Stimulated activated CD4-positive, alpha-beta T cell treated with anti-CD3 and anti-CD28 coated beads, Interleukin-1b, Interleukin-23, amount 100 ng/mL, for 4 hours (primary cell): ENCODE measurements at regions not wholly inside any gene's neighbourhood (a gene's known extent, or its start where the extent isn't known, plus 50 kb on each side); places are given as distances from the start of the nearest gene placed in this dataset.

Source experiments
- DNase-seq, 2 donors: peaks; one replicate each; pipeline ENCODE4 v3.0.0-alpha.2; 2020; ENCODE audit warnings: low read depth in 2 of 2

DNA sequence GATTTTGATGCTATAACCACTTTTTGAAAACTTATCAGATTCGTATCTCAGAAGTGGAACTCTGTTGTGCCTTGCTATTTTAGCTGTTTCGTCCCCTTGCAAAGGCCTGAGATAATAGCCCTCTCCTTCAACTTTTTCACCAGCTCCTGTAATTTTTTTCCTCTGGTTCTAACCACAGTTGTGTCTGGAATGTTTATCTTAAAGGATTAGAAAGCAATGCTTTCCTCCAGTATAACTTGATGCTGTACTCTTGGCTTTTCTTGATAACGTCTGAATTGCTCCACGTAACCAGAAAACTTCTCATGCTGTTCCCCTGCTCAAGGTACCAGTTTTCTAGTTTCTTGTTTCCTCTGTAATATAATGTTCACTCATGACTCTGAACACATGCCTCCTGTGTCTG lies 209.4 kb downstream of the DTWD2 start:
- DNase-seq: no peak

DNA sequence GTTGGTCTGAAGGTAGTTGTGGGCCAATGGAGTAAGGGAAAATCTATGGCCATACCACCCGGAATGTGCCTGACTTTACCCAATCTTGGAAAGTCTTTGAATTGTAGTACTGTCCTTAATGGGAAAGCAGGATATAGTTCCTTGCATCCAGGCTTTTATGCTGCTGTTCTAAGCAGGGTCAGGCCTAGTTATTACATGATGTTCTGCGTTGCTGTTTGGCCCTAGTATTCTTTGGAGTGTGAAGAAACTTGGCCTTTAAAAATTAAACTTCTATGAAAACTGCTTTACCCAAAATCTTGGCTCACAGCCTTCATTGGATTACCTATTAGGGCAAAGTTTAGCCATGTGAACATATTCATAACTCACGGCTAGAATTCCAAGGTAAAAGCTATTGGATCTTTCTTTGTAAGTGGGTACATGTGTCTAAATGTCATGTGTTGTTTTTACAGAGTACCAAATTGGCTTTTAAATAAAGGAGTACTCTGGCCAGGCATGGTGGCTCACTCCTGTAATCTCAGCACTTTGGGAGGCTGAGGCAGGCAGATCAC lies 211.1 kb downstream of the DTWD2 start:
- DNase-seq: no peak

DNA sequence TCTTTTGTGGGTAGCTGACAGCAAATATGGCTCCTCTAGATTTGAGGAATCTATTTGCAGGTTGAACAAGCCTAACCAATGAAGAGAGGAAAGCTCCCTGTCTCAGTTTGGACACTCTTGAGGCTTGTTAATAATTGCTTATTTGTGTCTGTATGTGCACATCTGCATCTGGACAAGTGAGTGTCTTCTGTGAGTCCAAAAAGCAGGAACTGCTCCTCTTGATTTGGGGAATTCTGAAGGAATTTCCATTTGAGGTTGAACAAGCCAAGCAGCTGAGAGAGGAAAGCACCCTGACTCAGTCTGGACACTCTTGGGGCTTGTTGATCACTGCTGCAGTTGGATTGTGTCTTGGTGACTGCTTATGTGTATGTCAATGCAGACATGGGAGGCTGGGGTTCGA lies 211.6 kb downstream of the DTWD2 start:
- no peak for DNase-seq

DNA sequence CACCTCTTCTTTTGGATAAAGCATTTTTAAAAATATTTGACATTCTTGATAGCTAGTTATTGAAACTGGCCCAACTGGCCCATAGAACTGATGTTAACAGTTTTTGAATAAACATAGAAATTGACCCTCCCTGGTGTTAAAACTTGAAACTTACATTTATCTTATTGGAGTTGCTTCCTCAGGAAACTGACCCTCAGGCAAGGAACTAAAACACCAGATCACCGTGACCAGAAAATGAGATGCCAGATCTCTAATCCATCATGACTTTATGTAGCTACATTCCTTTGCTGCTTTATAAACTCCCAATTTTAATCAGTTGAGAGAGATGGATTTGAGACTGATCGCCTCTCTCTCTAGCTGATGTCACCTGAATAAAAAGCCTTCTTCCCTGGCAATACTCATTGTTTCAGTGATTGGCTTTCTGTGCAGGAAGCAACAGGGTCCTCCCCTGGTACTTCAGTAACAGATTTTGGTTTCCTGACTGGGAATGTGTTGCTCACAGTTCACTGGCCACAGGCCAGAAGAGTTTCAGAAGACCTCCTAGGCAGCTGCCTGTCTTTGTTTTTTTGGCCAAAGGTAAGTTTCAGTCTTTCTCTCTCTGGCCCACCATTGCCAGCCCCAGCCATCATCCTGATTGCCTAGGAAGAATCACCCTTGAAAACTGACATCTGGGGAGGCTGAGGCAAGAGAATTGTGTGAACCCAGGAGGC lies 212.4 kb downstream of the DTWD2 start:
- DNase-seq: no peak

DNA sequence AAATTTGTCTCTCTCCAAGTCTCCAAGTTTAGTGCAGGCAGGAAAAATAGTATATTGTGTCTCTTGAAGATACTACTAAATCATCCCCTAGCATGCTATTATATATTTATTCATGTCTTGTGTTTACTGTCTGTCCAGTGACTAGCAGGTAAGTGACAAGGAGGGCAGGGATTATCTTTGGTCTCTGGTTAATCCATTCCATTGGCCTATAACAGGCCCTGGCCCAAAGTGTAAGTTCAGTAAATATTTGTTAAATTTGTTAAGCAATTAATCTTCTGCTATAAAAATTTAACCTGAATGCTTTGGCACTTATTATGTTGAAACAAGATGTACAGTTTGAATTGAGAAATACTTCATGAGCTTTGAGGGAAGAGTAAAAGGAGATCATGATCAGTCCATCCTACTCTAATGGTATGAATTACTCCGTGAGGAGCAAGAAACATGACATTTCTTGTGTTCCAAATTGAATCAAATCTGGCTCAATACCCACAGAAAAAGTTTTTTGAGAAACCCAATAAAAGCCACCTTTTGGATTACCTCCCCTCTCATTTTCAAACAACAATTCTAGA lies 219.7 kb downstream of the DTWD2 start:
- DNase-seq: no peak

DNA sequence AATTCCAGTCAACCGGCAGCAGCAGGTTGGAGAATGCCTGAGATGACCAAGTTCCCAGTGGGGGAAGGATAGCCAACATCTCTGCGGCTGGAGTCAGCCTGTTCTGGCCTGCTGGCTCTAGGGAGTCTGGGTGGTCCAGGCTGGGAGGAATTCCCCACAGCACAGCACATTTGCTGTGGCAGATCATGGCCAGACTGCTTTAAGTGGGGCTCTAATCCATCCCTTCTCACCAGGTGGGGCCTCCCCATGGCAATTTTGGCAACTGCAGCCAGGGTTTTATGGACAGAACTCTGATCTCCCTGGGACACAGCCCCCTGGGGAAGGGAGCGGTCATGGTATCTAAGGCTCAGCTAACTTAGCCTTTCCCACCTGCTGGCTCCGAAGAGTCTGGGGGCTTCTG lies 226.1 kb downstream of the DTWD2 start:
- no peak for DNase-seq

DNA sequence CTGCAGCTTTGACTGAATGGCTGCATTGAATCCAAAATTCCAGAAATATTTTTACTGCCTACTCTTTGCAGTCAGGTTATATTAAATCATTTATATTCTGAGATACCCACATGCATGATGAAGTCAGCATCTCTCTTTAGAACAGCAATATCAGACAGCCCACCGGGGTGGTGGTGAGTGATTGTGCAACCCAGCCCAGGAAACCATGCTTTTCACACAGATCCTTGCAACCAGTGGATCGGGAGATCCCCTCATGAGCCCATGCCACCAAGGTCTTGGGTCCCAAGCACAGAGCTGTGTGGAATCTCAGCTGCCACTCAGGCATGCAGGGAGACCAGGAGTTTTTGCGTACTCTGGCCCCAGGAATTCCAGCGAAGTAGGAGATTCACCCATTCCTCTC lies 226.5 kb downstream of the DTWD2 start:
- DNase-seq: no peak

DNA sequence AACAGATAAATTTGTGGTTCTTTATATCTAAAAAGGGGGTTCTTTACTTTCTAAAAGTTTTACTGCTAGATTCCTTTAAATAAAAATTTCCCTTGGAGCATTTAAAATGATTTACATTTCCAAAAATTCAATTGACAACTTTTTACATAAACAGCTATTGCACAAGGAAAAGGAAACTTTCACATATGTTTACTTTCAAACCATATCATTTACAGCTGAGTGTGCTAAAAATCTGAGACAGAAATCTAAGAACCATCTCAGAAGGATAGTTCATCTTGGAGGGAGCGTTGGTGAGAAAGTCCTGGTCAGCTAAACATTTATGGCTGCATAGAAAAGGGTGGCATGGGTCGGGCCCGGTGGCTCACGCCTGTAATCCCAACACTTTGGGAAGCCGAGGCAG lies 235.4 kb downstream of the DTWD2 start:
- no peak for DNase-seq

DNA sequence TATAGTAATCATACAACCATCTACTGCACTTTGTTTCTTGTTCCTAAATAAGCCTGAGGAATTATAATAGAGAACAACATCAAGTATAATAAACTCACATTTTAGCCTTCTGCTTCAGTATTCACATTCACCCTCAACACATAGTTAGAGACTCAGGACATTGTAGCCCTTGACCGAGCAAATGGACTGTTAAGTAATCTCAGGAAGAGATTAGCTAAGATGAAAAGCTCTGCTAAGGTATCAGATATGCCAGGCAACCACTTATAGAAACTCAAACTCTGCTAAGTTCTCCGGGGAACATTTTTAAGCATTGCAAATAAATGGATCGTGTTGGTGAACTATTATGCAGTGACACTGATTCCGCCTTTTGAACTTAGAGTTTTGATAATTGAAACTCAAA lies 252.0 kb downstream of the DTWD2 start:
- no peak for DNase-seq

DNA sequence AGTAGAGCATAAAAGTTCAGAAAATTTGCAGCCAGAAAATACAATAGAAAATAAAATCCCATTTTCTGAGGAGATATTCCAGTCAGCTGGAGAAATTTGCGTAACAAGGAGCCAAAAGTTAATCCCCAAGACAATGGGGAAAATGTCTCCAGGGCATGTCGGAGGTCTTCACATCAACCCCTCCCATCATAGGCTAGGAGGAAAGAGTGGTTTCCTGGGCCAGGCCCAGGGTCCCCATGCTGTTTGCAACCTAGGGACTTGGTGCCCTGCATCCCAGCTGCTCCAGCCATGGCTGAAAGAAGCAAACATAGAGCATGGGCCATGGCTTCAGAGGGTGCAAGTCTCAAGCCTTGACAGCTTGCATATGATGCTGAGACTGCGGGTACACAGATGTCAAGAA lies 255.0 kb downstream of the DTWD2 start:
- DNase-seq: no peak

DNA sequence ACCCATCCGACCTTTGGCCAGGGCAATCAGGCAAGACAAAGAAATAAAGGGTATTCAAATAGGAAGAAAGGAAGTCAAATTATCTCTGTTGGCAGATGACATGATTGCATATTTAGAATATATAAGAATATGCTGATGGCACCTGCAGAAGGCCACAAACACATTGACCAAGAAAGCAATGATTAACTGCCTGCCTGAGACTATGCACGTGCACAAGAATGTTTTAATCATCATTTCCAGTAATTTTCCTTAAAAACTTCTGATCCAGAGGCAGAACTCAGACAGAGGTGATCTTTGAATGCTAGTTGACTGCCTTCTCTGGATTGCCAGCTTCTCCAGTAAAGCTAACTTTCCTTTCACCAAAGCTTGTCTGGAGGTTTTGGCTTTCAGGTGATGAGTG lies 260.2 kb downstream of the DTWD2 start:
- no peak for DNase-seq

DNA sequence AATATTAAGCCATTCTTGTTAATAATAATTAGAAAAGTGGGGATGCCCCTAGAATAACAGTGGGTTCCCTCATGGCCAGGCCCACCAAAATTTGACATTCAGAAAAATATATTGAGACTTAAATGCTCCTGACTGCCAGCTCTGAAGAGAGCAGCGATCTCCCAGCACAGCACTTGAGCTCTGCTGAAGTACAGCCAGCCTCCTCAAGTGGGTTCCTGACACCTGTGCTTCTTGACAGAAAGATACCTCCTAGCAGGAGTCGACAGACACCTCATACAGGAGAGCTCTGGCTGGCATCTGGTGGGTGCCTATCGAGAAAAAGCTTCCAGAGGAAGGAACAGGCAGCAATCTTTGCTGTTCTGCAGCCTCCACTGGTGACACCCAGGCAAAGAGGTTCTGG lies 261.5 kb downstream of the DTWD2 start:
- no peak for DNase-seq

DNA sequence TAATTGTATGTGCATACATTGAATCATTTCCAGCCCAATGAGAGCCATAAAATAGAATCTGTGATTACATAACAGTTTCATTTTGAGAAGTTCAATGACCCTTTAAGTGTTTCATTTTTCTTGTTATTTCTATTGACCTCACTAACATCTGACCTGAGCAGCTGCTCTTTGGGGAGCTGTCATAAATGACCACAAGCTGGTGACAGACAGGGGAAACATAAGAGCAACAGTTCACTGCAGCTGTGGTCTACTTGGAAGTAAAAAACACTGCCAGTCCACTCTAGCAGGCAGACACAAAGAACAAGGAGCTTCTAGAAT lies 265.4 kb downstream of the DTWD2 start:
- no peak for DNase-seq

DNA sequence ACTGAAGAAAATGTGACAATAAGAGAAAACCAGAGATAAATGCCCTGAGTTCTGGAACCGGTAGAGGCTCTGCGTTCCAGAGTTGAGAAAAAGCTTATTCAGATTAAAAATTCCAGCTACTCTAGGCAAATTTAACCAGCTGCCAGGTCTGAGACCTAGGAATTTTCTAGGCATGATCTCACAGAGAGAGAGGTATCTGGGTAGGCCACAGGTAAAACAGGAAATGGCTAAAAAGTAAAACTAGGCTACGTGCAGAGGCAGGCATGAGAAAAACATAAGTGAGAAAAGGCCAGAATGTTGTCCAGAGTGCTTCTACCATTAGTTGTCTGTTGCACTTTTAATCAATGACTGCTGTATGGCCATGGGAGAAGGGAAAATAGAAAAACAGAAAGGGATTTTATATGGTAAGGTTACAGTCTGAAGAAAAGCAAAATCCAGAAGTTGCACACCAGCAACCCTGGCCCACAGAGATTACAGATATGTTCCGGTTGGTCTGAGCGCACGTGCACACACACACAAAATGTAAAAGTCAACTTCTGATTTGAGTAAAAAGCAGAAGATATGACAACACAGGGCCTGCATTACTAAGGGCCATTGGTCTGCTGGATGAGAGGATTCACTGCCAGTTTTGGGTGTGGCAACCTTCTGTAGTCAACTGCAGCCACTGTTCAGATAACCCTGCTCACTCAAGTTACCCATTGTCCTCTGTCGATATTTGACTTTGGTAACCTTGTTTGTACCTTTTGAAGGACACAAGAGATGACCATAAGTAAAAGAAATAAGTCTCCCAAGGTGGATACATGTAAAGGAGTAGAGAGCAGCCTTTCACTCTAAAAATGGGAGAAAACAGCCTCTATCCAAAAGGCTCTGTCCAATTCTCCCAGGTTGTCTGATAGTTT lies 266.0 kb downstream of the DTWD2 start:
- DNase-seq: no peak

DNA sequence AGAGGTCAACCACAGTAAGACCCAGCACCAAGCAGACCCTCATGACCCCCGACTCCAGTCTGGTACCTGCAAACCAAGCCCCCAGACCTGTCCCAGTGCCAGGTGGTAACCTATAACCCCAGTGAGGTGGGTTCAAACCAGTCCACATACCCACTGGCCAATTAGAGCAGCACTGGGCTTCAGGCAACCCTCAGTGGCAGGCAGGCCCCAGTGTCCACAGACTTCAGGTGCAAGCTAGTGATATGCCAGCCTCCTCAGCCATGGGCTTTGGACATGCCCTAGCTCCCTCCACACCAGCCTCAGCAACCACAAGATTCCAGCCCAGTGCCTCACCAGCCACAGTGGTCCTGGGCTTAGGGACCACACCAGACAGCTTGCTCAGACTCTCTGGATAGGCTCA lies 276.6 kb downstream of the DTWD2 start:
- DNase-seq: no peak

DNA sequence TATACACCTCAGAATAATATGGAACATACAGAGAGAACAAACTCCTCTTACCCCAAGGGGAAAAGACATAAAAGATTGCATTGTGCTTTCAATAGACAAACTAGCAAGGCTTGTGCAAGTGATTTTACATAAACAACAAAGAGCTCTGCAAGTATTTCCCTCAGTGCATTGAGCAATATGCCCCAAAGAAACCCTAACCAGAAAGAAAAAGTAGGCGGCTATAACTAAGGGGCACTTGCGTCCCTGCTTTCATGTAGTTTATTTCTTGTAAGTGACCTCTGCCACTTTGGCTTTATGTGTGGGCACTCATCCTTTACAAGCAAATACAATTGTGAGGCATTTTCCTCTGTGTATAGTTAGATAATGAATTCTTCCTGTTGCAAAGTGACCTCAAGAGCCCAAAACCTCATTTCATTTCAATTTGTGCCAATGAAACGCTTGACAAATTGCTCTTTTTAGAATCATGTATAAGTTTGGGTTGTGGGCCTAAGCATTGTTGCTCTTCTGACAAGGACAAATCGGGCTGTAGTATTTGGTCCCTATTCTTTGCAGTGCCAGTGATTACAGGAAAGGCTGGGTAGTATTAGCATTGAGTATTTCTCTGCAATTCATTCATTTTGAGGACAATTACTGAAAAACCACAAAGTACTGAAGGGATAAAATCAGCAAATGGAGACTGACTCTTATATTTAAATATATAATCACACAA lies 282.2 kb downstream of the DTWD2 start:
- no peak for DNase-seq

DNA sequence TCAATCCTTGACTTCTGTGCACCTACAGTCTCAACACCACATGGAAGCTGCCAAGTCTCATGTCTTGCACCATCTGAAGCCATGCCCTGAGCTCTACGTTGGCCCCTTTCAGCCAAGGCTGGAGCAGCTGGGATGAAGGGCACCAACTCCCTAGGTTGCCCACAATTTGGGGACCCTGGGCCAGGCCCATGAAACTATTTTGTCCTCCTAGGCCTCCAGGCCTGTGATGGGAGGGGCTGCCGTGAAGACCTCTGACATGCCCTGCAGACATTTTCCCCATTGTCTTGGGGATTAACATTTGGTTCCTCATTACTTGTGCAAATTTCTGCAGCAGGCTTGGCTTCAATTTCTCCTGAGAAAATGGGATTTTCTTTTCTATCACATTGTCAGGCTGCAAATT lies 285.1 kb downstream of the DTWD2 start:
- no peak for DNase-seq

DNA sequence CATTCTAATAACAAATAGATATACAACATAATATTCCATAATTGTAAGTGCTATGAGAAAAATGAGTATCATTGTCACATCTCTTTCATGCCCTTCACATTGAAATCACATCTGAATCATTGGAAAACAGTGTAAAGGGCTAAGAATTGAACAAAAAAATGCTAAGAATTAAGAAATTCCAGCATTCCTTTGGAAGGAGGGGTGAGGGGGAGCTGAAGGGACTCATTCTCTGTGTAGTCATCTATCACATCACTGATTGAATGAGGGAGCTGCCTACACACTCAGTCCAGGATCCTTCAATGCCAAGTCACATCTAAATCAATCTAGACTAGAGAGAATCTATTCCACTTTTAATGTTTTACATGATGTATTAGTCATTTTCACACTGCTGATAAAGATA lies 286.6 kb downstream of the DTWD2 start:
- DNase-seq: no peak

DNA sequence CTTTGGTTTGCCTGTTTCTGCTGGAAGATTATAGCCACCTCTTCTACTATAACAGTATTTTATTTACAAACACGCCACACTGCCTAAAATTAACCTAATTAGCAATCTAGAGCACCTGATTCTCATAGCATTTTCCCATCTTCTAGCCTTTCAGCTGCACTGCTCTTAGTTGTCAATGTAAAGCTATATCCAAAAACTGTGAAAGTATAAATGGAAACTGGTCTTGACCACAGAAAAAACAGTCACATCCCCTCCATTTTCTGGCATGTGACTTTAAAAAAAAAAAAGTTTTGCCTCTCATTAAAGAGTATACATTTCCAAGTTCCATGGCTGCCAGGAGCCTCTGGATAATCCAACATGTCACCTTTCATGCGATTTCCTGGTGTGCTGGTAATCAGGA lies 287.8 kb downstream of the DTWD2 start:
- DNase-seq: no peak

DNA sequence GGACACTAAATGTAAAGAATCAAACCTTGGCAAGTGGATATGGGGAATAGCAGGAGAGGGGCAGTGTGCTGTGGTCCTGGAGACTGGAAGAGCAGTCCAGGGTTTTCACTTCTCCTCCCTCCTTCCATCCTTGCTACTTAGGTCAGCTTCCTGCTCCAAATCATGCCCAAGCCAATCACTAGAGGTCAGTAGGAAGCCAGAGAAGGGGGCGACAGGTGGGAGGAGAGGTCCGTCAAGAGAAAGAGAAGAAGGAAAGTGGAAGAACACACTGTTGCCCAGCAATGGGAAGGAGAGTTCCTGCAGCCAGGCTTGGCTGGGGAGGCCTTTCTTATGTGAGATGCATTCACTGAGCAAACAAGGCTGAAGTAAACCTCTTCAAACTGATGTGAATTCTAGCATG lies 289.6 kb downstream of the DTWD2 start:
- no peak for DNase-seq

DNA sequence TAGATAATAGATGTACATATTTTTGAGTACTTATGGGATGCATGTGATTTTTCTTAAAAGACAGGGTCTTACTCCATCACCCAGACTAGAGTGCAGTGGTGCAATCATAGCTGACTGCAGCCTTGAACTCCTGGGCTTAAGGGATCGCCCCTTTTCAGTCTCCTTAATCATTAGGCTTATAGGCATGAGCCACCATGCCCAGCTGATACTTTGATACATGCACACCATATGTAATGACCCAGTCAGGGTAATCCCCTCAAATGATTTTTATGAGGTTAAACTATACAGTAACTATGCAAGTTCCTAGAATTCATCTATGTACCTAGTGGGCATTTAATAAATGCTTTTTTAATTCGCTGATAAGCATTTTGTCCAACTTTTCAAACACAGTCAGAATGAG lies 292.3 kb downstream of the DTWD2 start:
- DNase-seq: no peak

DNA sequence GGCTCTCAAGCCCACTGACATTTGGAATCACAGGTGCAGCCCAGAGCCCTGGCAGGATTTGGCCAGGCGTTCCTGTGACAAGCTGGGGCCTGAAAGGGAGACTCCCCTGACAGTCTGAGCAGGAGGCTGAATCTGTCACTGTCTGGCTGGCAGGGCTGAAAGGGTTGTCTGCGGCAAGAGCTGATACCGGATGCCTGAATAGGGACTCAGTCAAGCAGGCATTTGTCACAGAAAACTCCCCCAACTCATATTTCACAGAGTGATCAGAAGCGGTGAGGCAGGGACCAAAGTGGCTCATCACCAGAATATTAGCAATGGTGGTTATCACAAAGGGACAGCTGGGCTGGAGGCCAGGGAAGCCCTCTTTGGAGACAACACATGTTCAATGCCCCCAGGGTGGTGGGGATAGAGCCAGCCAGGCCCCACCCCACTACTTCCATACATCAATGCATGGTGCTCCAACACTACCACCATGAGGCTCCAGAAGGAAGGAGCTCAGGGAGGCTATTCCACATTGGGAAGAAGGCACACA lies 295.5 kb downstream of the DTWD2 start:
- no peak for DNase-seq
